NCI-H345 treated with DMSO at 0.1 percent for 48 hours (cell line): ENCODE measurements at regions not wholly inside any gene's neighbourhood (a gene's known extent, or its start where the extent isn't known, plus 50 kb on each side); places are given as distances from the start of the nearest gene placed in this dataset.

Source experiments
- DNase-seq: peaks from one replicate; lab custom pipeline; 2025; ENCODE audit not compliant: unreplicated experiment; lab: John Stamatoyannopoulos, UW

DNA sequence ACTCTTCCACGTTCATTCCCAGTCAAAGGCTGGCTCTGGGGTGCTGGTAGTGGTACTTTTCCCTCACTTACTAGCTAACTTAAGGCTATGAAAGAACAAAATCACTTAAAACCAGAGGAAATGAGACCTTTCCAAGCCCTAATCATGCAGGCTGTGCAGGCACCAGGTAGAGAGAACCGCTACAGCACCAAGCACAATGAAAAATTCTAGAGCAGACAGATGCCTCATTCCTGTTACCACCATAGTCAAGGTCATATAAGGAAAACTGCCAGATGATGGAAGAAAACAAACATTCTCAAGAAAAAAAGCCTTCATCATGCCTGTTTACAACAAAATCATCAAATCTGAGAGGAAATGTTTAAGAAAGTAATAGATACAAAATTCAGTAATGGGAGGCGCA lies 374.4 kb upstream of the PDE4D start:
- no peak for DNase-seq

DNA sequence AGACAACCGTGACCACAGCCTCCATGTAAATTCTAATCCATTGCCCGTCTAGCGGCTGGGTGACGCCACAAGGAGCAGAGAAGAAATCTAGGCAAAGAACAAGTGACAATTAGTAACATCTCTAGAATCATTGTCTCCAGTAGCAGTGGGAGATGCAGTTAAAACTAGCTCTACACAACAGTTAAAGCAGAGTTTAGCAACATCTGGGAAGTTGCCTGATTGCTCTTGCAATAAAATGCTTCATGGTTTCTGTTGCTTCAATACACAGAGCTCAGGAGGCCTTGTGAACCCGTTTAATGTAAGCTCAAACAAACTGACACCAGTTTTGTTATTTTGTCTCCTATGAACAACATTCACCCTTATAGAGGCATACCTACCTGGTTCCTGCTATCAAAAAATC lies 369.8 kb upstream of the PDE4D start:
- no peak for DNase-seq

DNA sequence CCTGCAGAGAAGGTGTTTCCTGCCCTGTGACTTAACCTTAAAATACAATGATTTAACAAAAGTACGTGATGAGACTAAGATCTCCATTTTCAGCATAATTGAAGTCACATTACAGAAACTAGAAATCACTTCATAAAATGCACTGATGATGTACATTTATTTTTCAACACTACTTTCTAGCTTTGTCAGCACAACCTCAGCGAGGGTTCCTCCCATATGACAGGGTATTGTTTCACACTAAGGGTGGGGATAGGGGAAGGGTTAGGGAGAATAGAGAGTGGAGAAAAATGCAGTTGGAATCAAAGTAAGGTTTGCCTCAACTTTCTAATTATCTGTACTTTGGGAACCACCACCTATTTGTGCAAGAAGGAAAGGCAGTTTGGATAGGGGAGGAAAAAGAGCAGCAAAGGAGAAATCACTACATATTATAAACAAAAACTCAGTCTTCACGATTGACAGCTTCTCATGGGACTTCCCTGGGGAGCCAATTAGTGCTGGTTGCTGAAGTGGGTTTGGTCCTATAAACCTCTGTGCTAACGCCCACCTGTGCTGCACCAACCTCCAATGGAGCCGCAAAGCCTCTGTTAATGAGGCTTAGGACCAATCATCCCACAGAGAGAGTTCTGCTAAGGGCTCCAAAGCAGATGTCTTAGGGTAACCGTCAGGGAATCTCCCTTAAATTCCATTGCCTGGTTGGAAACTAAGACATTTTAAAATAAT lies 369.2 kb upstream of the PDE4D start:
- no peak for DNase-seq

DNA sequence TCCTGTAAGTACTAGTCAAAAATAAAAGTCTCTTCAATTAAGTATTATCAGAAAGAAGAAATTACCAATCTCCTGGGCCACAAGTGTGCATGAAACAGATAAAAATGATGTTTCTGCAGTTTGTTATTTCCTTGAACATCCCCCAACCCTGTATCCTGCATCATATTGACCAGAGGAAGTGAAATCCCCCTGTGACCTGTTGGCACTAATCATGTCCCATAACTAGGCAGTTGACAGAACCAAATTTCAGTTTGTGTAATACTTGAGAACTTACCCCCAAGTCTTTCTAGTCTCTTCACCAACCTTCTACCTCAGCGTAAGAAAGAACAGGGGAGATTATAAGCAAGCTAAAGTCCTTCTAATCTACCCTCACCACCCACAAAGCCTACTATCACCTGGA lies 368.2 kb upstream of the PDE4D start:
- DNase-seq, result no peak

DNA sequence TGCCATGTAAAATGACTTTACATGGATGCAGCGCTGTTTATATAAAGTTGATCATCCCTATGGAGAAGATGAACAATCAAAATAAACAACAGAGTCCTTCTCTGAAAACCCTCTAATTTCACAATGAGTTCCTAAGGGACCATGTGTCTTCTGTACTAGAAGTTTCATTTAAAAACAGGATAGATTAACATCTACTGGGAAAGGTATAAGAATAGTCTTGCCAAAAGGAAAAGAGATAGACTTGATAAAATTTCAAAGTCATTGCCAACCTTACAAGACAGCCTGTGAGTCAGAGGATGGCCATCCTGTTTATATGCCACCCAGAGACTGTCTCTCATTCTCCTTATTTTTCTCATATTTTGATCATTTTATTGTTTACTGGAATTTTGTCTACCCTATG lies 367.1 kb upstream of the PDE4D start:
- DNase-seq, result no peak

DNA sequence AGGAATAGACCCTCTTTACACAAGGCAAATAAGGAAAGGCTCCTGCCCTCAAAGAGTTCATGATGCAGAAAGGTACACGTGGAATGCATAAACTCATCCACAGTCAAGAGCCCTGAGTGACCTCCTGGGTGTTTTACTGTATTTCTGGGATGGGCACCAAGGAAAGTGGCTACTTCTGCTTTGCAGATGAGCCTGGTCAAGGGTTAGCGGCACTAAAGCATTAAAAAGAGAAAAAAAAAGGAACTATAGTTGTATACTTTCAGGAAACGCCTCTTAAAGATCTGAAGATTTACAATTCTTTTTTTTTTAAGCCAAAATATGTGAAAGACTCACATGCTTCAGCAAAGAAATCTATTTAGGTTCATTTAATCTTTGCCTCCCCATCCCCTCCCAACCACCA lies 366.2 kb upstream of the PDE4D start:
- DNase-seq, result no peak

DNA sequence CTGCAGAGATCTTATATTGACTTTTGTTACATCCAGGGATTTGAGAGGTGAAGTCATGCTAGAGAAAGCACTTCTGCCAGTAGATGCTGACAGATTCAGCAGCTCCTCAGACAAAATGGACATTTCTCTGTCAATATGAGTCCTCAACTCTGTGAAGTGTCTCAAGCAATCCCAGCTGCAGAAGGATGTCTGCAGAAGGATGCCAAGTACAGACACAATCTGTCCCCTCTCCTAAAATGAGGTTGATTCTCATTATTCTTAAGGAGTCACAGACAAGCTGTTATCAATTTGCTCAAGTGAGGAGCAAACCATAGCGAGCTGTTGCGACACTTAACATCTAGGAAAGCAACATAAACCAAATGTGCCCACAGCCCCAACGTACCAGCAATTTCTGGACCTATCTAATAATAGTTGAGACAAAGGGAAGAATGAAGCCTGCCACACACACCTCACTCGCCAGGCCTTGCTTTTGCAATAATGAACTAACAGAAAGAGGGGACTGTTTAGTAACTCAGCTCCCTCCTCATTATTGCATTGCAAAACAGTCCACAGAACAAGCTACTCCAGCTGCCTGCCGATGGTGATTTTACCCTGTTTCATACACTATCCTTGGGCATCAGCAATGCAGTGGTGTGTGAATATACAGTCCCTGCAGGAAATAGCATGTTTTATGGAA lies 364.2 kb upstream of the PDE4D start:
- DNase-seq, result no peak

DNA sequence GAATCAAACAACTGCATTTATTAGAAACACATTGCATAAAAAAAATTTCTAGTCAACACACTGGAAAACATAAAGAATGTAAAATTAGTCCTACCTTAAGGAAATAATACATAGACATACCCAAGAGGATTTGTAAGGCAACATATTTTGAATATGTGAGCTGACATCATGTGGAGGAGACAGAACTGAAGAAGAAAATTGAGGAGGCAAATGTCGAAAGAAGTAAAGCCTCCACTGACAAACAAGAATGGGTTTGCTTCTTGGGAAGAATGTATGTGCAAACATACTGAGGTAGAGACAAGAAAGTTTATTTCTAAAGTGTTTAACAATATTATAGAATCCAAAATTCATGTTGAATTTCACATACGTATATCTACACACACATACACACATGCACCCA lies 363.0 kb upstream of the PDE4D start:
- no peak for DNase-seq

DNA sequence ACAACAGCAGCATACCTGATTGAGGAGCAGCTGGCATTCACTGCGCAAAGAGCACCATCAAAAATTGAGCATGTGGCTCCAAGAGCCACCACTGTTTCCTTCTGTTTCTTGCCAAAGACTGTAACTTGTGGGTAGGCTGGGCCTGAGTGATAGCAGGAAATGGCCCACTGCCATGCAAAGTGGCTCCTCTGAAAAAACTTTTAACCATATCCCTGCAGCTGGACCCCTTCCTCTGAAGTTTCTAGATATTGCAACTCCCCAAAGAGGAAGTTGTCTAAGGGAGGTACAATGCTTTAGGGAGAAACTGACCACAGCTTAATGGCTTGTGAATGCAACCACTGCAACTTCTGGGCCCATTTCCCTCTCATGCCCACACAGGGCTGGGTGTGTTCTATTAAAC lies 355.4 kb upstream of the PDE4D start:
- DNase-seq, result no peak

DNA sequence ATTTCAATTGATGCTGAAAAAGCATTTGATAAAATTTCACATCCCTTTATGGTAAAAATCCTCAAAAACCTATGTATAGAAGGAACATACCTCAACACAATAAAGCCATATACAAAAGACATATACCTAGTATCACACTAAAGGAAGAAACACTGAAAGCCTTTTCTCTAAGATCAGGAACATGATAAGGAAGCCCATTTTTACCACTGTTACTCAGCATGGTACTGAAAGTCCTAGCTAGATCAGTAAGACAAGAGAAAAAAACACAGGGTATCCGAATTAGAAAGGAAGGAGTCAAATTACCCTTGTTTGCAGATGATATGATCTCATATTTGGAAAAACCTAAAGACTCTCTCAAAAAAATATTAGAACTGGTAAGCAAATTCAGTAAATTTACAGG lies 350.2 kb upstream of the PDE4D start:
- DNase-seq, result no peak

DNA sequence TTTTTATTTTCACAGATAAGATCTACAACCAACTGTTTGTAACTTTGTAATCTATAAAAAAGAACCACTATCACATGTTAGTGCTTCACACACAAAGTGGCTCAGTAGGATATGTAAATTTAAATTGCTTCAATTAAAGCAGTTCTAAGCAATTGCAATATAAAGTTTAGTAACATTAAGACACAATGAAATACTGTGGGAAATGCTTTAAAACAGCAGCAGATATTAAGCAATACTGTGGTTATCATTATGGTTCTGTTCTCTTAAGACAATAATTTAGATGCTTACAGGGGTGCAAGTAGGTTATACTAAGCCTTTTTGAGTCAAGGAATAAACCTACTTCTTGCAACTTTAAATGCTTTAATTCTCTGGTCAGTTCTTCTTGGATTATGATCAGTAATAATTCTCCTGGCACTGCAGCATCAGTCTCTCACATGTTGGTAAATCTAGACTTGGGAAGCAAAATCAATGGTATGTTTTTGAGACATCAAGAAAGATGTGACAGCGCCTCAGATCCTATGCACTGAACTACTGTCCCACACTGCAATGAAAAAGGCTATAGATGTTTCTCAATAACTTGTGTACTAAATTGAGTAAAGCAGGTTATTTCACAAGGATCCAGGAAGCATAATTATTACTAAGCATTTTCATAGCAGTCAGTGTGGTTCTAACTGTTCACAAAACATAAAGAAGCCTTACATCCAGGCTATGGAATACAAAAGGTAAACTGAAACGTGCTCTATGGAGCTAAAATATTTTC lies 338.7 kb upstream of the PDE4D start:
- DNase-seq, result no peak

DNA sequence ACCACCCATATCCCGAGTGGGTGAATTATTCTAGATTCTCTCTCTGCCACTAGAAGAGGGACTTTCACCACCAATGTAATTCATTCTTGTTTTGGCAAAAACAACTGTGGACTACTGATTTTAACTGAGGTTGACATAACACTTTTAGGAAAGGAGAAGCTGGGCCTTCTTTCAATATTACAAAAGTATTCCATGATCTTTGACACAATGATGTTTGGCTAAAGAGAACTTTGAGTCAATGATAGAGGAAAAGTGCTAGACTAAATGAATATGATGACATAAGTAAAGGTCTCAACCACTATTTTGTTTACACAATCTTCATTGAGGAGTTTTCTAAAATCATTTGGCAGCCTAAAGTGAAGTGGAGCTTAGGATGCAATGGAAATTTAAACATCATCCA lies 336.9 kb upstream of the PDE4D start:
- DNase-seq, result no peak

DNA sequence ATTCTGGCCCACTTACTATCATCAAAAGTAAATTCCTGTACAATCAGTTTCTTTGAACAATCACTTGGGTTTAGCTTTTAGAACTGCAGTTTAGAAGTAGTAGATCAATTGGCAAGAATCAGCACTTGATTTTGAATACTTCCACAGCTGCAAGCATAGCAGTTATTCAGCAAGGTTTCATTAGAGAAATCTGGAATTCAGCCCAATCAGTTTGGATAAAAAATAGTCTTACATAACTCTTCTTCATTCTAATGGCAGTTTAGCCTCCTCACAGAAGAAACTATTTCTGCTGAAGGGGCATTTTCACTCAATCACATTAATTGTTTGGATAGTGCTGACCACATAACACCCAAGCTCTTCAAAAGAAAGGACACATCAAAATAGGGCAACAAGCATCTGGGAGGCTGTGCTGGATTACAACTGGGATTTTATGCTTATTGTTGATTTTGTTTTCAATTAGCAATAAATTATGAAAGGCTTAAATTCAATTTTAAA lies 336.2 kb upstream of the PDE4D start:
- no peak for DNase-seq

DNA sequence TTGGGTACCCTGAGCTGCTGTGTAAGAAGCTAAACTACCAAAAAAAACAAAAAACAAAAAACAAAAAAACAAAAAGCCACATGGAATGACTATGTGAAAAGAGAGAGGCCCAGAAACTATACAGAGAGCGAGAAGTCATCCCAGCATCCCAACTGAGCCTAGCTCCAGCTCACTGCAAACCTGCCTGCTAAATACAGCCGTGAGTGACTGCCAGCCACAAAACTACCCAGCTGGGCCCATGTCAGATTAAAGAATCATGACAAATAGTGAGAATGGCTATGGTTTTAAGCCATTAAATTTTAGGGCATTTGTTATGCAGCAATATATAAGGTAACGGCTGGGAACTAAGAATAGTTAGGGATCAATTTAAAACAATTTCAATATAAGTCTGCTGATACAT lies 335.1 kb upstream of the PDE4D start:
- DNase-seq, result no peak

DNA sequence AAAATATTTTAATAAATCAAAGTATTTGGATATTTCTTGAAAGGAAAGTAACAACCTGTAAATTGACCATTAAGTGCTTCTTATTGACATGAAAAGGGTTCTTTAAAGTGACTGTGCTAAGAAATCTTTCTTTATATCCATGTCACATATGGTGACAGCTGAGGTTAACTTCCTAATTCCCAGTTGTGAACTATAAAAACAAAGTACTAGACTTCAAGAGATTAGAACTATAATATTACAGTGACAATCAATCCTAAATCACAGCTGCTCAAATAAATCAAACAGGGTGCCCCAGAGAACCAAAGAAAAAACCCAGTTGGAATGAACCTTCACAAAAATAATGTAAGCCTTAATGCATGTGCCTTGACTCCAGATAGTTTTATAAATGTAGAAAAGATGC lies 332.6 kb upstream of the PDE4D start:
- no peak for DNase-seq

DNA sequence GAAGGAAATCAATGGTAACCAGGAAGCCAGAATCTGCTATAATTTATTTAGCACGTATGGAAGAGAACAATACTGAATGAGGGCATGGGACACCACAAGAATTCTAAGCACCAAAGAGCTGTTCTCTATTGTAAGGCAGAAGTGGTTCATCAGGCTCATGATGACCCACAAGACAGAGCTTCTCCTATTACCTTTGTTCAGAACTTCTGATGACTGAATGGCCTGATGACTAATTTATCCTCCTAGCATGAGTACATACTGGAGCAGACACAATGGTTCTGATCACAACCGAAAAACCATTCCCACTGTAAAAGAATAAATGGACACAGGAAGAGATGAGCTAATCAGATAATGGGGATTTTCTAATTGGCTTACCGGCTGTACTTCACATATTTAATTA lies 329.8 kb upstream of the PDE4D start:
- no peak for DNase-seq

DNA sequence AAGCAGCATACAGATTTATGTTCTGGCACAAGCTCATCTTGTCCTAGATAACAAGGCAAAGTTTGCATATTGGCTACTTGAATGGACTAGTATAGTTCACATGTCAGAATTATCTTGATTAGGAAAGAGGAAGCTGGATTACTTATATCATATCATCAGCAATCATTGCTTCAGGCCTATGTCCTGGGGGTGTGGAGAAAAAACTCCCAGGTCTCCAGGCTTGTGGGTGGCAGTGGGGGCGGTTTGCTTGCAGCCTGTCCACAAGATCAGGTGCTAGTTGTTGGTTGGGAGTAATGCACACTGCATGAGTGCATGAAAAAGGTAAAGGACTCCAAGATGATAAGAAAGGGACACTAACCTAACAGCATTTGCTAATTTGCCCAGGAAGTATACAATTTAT lies 326.4 kb upstream of the PDE4D start:
- DNase-seq, result no peak

DNA sequence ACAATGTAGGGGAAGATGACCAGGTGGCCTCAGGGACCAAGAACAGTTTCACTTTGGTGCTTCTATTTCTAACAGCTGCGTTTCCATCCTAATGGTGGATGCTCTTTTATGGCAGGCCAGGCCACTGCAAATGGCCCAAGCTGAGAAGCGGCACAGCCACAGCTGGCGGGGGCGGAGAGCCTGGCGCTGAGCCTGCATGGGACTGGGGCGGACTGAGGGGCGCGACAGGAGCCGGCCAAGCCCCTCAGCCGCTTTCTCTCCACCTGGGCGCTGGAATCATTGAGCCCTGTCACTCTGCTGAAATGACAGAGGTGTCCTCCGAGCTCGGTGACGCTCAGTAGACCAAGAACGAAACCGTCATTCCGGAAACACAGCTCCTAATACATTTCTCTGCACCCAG lies 317.3 kb upstream of the PDE4D start:
- no peak for DNase-seq

DNA sequence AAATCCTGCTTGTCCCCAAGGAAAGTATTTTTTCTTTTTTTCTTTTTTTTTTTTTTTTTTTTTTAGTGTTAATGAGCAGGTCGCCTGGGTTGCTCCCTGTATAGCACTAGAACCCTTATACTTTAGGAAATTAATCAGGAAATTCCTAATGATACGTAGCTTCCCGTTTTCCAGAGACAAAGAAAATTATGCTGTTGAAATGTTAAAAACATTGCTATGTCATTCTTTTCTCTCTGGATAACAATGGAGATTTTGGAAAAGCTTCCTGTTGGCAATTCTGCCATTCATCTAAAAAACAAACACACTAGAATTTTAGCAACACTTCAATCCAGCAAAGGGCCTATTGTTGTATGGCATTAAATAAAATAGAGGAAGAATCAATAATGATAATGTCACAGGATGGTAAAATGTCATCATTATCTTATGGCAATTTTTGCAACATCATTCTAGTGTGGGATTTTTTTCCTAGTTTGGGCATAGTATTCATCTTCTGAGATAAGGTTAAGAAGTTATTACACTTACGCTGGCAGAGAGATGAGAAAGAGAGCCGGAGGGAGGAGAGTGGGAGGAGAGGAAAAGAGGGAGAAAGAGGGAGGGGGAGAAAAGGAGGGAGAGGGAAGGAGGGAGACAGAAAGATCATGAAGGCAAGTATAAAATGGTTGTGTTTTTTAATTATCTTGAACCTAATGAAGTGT lies 315.8 kb upstream of the PDE4D start:
- DNase-seq, result no peak

DNA sequence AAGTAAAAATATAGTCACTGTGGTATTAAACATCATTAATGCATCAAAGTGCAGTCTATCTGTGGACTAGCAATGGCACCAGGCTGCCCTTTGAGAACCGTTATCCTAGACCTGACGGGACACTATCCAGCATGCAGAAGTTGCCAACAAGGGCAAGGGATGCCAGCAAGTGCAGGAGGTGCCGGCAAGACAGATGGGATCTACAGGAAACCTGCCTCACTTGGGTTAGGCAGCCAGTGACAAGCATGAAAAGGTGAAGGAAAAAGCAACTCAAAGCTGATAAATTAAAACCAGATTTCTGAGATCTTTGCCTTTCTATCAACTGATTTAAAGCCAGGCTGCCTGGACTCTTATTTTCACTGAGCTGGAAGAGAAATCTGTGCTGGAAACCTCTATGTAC lies 315.2 kb upstream of the PDE4D start:
- DNase-seq, result no peak

DNA sequence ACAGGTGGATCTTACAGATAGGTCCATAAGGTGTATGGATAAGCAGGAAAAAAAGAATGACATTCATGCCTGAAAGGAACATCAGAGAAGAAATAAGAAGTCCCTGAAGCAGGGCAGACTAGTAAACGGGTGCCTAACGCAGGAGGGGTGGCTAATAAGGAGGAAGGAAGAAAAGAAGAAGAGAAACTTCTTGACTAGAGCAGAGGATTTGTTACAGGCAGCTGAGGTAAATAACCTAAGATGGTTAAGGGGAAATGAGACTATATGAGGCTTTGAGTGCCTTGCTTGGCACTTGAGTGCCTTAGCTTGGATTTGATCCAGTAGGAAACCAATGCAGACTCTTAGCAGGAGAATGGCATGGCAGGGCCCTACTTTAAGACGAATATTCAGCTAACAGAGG lies 313.5 kb upstream of the PDE4D start:
- DNase-seq, result no peak

DNA sequence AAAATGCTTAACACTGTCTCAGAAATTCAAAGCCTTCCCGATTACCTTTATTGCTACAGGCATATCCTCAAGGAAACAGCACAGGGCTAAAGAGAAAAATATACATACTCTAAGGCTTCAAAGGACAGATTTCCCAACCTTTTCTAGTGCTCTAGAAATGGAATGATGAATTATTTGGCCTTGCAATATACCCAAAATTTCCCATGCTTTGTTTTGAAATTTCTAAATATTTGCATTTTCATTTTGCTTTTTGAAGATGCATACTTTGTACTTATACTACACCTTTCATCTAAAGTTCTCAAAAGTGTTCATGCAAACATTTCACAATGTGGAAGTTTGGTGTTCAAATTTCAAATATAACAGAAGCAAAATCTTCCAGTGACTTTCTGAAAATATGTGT lies 312.7 kb upstream of the PDE4D start:
- DNase-seq, result no peak
